OCI-LY7 (cell line): ENCODE measurements at regions not wholly inside any gene's neighbourhood (a gene's known extent, or its start where the extent isn't known, plus 50 kb on each side); places are given as distances from the start of the nearest gene placed in this dataset.

ENCODE experiments used
- EZH2phosphoT487 ChIP-seq: fragments of 200-600 bp; sonication (generic); IDR thresholded peaks from 2 replicates; pipeline ENCODE4 v1.6.1; 2018; ENCODE audit warnings: low read depth, borderline replicate concordance, mild to moderate bottlenecking, mixed run types, antibody characterized with exemption, low read length, moderate library complexity, mixed read lengths
- TF ChIP-seq, protein P1 (sequence below): fragments of 200-600 bp; sonication (generic); conservative IDR thresholded peaks from 2 replicates; pipeline ENCODE4 v1.5.1; 2014; ENCODE audit warnings: mild to moderate bottlenecking, antibody characterized with exemption, low read length, moderate library complexity, mixed read lengths

DNA sequence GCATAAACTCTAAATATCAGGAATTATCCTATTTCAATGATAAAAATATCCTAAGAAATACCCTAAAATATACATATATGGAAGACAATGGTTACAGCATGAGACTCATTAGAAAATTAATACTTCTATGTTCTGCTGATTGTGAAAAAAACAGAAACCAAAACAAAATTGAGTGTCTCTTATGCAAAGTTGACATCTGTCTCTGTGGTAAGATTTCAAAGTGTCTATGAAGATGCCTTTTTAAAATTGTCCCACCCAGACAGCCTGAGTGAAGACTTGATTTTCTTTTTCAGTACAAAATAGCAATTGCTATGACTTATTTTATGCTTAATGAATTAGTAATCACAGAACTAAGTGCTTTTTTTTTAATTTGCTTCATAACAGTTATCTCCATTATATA is 1368.4 kb upstream of the LRRTM1 start:
- TF ChIP-seq, protein P1, sequence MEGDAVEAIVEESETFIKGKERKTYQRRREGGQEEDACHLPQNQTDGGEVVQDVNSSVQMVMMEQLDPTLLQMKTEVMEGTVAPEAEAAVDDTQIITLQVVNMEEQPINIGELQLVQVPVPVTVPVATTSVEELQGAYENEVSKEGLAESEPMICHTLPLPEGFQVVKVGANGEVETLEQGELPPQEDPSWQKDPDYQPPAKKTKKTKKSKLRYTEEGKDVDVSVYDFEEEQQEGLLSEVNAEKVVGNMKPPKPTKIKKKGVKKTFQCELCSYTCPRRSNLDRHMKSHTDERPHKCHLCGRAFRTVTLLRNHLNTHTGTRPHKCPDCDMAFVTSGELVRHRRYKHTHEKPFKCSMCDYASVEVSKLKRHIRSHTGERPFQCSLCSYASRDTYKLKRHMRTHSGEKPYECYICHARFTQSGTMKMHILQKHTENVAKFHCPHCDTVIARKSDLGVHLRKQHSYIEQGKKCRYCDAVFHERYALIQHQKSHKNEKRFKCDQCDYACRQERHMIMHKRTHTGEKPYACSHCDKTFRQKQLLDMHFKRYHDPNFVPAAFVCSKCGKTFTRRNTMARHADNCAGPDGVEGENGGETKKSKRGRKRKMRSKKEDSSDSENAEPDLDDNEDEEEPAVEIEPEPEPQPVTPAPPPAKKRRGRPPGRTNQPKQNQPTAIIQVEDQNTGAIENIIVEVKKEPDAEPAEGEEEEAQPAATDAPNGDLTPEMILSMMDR, result no peak
- no peak for TF ChIP-seq EZH2phosphoT487
